GM12874 (cell line): ENCODE measurements at regions not wholly inside any gene's neighbourhood (a gene's known extent, or its start where the extent isn't known, plus 50 kb on each side); places are given as distances from the start of the nearest gene placed in this dataset.

Experiments
- CTCF ChIP-seq: IDR thresholded peaks from 2 replicates; pipeline ENCODE4 v1.5.1; 2011; ENCODE audit warnings: low read depth, mild to moderate bottlenecking, control low read depth, low read length, moderate library complexity; ENCODE audit not compliant: insufficient read depth

DNA sequence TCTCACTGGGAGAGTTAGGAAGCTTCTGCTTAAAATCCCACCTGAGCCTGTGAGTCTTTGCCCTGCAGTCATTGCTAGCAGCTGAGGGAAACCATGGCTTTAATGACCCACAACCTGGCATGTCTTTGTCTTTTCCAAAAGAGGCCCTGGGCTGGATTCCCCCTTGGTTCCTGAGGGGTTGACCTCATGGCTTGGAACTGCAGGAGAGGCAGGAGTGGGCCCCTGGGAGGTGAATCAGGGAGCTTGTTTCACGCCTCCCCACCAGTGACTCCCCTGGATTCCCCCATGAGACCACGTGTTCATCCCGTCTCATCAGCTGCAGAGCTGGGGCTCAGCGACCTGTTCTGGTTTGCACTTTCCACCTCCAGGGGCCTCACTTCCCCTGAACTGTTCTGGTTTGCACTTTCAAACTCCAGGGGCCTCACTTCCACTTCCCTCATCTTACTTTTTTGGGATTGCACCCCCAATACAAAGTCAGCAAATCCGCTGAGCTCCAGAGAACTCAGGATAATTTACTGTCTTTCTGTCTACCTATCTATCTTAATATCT lies 58.5 kb upstream of the TMEM18 start:
- no peak for TF ChIP-seq CTCF

- no peak for TF ChIP-seq CTCF
Observed at GRCh38 chr2:734496-734895, 57.3 kb upstream of the TMEM18 start.

DNA sequence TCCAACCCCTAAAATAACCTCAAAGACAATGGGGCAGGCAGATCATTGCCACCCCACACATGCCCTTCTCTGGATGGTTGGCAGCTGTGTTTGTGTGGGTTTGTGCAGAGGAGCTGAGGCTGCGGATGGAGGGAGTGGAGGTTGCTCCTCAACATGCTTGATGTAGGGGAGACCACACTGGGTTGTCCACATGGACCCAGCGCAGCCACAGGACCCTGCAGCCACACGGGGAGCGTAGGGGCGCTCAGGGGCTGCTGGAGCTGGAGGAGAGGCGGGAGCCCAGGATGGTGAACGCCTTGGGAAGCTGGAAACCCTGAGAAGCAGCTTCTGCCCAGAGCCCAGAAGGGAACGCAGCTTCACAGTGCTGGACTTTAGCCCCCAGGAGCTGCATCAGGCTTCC lies 56.3 kb upstream of the TMEM18 start:
- TF ChIP-seq CTCF = no peak

DNA sequence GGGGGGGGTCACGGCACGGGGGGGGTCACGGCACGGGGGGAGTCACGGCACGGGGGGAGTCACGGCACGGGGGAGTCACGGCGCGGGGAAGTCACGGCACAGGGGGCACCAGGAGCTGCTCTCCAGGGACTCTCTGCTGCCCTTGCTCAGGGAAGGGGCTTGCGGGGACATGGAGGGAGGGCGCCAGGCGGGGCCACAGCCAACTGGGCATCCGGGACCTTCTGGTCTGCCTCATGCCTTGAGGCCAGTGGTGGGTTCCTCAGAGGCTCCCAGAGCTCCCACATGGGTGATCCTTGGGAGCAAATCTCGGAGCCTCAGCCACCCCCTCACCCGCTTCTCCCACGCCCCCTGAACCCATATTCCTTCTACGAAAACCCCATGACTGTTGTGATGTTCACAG lies 55.8 kb upstream of the TMEM18 start:
- no peak for TF ChIP-seq CTCF

DNA sequence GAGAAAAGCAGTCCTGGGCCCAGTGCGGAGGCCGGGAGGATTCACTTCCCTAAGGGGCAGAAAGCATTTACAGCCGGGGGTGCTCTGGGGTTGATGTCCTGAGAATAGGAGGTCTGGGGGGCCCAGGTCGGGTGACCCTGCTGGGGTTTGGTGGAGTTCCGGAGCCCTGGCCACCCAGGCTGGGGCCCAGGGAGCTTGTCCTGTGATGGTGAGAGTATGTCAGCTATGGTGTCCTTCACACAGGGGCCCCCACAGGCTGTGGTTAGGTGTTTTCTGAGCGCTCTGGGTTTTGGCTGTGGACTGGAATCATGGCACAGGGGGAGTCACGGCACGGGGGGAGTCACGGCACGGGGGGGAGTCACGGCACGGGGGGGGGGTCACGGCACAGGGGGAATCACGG lies 54.5 kb upstream of the TMEM18 start:
- TF ChIP-seq CTCF = no peak

GRCh38 chr2:729376-729861 lies 52.2 kb upstream of the TMEM18 start:
- no peak for TF ChIP-seq CTCF

- TF ChIP-seq CTCF = no peak
Observed at GRCh38 chr2:728165-728564, 51.0 kb upstream of the TMEM18 start.
